HG02840 (cell line): ENCODE measurements at regions not wholly inside any gene's neighbourhood (a gene's known extent, or its start where the extent isn't known, plus 50 kb on each side); places are given as distances from the start of the nearest gene placed in this dataset.

Source experiments
- ATAC-seq: cut with Tn5 transposase; IDR thresholded peaks from one replicate; pipeline ENCODE4 v1.9.1; 2021; ENCODE audit warnings: mild to moderate bottlenecking, moderate library complexity, moderate number of reproducible peaks; ENCODE audit not compliant: unreplicated experiment, low FRiP score

DNA sequence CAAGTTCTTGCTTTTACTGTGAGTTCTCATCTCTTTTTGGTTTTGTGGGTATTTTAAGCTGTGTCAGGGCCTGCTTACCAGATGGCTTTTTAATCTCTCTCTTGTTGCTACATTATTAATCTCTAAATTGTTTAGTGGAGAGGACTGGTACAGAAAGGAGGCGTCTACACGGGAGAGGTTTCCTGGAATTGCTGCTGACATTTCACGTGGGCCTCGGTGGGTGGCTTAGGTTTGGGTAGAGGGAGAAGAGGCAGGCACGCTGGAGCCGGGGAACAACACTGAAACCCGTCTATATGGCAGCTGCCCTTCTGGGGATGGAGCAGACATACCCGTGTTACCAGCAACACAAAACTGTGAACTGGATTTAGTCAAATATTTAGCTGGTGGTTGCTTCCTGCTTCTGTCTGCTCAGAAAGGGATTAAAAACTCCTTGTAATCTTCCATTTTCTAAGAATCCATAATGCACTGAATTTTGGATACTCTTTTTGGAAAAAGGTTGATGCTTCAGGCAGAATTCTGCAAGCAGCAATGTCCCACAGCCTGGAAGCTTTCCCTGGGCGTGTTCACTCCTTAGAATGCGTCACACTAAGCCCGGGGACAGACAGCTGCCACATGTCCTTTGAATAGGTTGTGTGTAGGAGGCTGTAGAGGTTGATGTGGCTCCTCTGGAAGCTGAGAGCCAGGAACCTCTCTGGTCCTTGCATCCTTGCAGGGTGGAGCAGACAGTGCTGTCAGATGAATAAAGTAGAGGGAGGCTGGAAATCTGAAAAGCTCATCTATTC lies 199.8 kb upstream of the GATB start:
- ATAC-seq: no peak

GRCh38 chr4:151957153-151957552 lies 196.3 kb upstream of the GATB start:
- ATAC-seq: no peak

- no peak for ATAC-seq
These were observed 195.0 kb upstream of the GATB start for GRCh38 chr4:151955721-151956380.

DNA sequence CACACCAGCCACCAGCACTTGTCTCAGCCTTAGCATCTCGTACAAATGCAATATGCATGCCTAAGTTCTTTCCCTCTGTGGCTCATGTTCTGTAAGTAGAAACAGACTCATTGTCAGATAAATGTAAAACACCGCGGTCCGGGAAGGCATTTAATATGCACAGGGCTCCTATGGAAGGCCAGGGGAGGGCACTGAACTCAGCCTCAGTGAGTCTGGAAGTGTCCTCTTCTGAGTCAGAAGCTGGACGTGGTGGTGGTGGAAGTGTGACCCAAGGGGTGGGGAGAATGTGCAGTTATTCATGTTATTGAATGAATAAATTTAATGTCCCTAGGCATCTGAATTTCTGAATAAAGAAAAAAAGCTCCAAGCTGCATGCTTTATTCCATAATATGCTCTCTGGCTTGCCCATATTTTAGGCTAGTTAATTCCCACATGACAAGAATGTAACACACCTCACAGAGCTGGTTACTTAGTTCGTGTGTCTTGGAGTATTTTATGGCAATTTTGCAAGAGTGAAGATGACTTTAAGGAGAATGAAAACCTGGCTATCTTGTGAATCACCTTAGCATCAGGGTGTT lies 193.1 kb upstream of the GATB start:
- ATAC-seq: no peak

- ATAC-seq: no peak
These were observed 192.5 kb upstream of the GATB start for GRCh38 chr4:151953312-151953711.

- no peak for ATAC-seq
These were observed 192.0 kb upstream of the GATB start for GRCh38 chr4:151952711-151953254.

DNA sequence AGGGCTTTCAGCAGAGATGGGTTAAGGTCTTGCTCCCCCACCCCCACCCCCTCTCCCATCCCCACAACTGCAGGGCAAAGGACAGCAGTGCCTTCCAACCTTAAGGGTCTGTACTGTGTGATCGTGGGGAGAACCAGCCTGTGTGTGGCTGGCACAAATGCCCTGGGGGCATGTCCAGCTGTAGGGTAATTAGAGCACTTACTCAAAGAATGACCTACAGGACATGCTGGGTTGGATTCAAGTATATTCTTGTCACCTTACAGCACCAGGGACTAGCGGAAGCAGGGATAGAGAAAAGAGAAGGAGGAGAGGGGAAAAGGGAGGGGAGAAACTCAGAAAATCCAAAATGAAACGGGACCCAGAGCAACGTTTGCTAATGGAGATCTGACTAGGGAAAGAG lies 191.3 kb upstream of the GATB start:
- no peak for ATAC-seq

DNA sequence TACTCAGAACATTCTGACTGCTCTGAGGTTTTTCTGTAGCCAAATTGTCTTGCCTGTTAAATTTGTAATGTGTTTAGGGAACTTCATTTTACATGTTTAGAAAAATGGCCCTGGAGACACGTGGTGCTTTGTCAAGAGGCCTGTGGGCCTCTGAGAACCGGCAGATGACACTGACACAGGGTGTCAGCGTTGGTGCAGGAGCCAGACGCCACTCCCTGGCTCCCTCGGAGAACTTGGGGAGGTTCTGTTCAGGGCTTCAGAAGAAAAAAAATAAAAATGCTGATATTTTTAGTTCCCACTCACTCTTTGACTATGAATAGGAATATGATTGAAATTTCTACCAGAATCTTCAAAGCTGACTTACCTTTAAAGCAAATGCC lies 190.9 kb upstream of the GATB start:
- no peak for ATAC-seq

GRCh38 chr4:151950993-151951670 lies 190.3 kb upstream of the GATB start:
- no peak for ATAC-seq

DNA sequence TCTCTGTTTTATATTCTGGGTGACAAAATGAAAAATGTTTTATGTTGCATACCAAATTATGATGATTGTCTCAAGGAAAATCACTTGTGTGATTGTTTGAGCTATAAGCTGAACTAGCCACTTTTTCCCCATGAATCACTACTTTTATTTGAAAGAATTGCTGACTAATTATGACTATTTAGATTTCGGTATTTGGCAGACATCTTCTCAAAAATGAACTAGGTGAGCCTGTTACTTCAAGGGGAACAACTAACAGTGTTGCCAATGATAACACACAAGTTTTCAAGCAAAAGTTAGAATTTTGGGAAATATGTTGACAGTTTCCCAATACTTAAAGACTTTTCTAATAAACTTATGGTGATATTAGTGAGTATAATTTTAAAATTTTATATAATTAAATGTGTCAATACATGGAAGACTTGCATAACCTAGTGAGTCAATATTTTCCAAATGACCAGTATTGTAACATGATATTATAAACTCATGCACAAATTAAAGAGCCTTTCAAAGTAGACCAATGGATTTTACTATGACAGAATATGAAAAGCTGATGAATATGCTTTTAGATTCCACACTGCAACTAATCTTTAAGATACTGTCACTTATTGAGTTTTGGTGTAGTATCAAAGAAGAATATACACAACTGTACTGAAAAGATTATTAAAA lies 187.7 kb upstream of the GATB start:
- no peak for ATAC-seq

GRCh38 chr4:151946718-151947117 lies 185.9 kb upstream of the GATB start:
- no peak for ATAC-seq

GRCh38 chr4:151942971-151943370 lies 182.2 kb upstream of the GATB start:
- ATAC-seq: no peak

GRCh38 chr4:151940926-151941617 lies 180.3 kb upstream of the GATB start:
- no peak for ATAC-seq

- ATAC-seq: no peak
These were observed 179.5 kb upstream of the GATB start for GRCh38 chr4:151940291-151940690.

DNA sequence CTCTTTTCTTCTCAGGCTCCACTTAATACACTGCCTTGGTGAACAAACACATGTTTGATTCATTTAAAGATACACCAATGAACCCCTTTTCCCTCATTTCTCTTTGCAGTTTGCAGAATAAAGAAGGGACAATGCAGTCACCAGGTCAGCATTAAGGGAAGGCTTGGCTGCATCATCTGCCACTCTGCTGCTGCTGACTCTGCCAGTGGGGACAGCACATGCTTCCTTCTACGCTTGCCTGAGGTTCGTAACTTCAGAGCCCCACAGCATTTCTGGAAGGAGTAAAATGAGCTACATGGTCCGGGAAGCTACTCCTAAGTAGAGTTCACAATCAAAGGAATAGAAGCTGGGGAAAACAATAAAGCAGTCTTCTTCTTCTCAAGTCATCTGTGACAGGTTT lies 178.9 kb upstream of the GATB start:
- no peak for ATAC-seq

DNA sequence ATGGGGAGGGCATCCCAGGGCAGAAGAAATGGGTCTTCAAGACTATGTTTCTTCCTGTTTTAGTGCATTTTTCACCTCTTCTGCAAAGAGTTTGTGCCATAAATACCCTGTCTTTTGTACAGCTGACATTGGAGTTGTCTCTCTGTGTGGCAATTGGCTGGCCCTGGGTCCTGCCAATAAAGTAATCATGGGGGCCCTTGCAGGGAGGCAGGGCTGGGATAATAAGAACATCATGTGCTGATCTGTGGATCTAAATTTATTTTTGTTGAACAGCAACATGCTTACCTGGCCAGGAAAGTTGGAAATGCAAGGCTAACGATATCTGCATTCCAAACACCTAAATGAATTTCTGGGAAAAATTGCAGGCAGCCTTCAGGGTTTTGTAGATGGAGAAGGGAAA lies 174.6 kb upstream of the GATB start:
- ATAC-seq: no peak

DNA sequence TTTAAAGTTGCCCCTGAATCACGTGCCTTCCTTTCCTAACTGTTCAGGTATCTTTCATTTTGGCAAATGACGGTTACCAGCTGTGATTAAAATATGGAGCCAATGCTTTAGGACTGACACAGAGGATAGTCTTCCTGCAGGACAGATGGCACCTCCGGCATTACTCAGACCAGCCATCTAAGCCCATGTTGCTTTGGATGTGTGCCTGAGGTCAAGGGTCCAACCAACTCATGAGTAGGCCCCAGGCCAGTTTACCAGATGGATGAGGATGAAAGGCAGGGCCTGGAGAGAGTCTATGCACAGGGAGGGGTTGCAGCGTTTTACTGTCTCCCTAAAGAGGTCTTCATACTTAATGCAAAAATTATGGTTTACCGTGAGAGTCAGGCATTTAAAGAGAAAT lies 174.0 kb upstream of the GATB start:
- no peak for ATAC-seq

- ATAC-seq: no peak
These were observed 172.5 kb upstream of the GATB start for GRCh38 chr4:151933122-151933827.

DNA sequence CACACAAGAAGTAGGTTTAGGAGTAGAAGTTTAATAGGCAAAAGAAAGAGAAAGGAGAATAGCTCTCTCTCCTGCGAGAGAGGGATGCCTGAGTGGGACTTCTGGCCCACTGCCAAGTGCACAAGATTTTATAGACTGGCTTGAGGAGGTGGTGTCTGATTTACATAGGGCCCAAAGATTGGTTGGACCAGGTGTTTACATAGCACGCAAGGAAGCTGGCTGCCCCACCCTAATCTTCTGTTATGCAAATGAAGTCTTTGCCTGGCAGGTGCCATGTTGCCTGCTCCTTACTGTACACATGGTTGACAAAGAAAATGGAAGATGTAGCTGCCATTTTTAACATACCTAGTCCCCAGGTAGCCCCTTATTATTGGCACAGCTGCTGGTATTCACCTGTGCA lies 170.8 kb upstream of the GATB start:
- no peak for ATAC-seq
